Spleen (tissue), 11 donors: ENCODE measurements at regions not wholly inside any gene's neighbourhood (a gene's known extent, or its start where the extent isn't known, plus 50 kb on each side); places are given as distances from the start of the nearest gene placed in this dataset.

Experiments
- DNase-seq: peaks from one replicate; pipeline ENCODE4 v3.0.0-alpha.2; 2020
- H3K27ac ChIP-seq, 8 donors: fragments of 200-600 bp; sonication (generic) in 7 of 8; 1 replicate in 4 of 8; 2 replicates in 4 of 8; pipeline versions ENCODE4 v1.5.0 to v1.8.0; 2016 to 2021; ENCODE audit warnings: inconsistent platforms in 4 of 8, mild to moderate bottlenecking in 4 of 8, moderate library complexity in 1 of 8
- H3K27me3 ChIP-seq, 7 donors: fragments of 200-600 bp; sonication (generic) in 6 of 7; replicated peaks in 1 of 7; 1 replicate in 4 of 7; 2 replicates in 3 of 7; pipeline versions ENCODE4 v1.5.0 to v1.8.0; 2016 to 2021; ENCODE audit warnings: inconsistent platforms in 3 of 7, mild to moderate bottlenecking in 1 of 7
- H3K36me3 ChIP-seq, 6 donors: fragments of 200-600 bp; sonication (generic) in 5 of 6; 1 replicate in 4 of 6; 2 replicates in 2 of 6; pipeline versions ENCODE4 v1.5.0 to v1.8.0; 2016 to 2021; ENCODE audit warnings: inconsistent platforms in 2 of 6
- H3K4me1 ChIP-seq, 6 donors: fragments of 200-600 bp; sonication (generic) in 5 of 6; 1 replicate in 3 of 6; 2 replicates in 3 of 6; pipeline versions ENCODE4 v1.5.0 to v1.8.0; 2016 to 2021; ENCODE audit warnings: inconsistent platforms in 3 of 6
- H3K4me3 ChIP-seq, 8 donors: fragments of 200-600 bp; sonication (generic) in 7 of 8; 1 replicate in 4 of 8; 2 replicates in 4 of 8; pipeline versions ENCODE4 v1.5.0 to v1.8.0; 2016 to 2021; ENCODE audit warnings: inconsistent platforms in 4 of 8, mild to moderate bottlenecking in 4 of 8, moderate library complexity in 2 of 8
- H3K9me3 ChIP-seq, 8 donors: fragments of 200-600 bp; sonication (generic) in 7 of 8; 1 replicate in 4 of 8; 2 replicates in 4 of 8; pipeline versions ENCODE4 v1.5.0 to v1.8.0; 2016 to 2021; ENCODE audit warnings: inconsistent platforms in 4 of 8
- POLR2A ChIP-seq, 3 donors: fragments of 450-650 bp; IDR thresholded peaks; one replicate each; pipeline ENCODE4 v1.5.1; 2017; ENCODE audit warnings: antibody characterized with exemption in 3 of 3, mild to moderate bottlenecking in 1 of 3
- POLR2AphosphoS5 ChIP-seq, 3 donors: sonication (generic); formaldehyde crosslinking; IDR thresholded peaks; one replicate each; pipeline ENCODE4 v1.5.1; 2017; ENCODE audit warnings: antibody characterized with exemption in 3 of 3
- WGBS, 5 donors: extraction: QIAGEN DNeasy Blood & Tissue Kit in 3 of 5; methylation state at CpG; one replicate each; pipeline versions ENCODE4 v1.1.5 to v1.1.7; 2013 to 2018; 5-methylcytosine and 5-hydroxymethylcytosine counted together
- intact Hi-C: fragments of 100-400 bp; cut with DNase I; formaldehyde crosslinking; loops from one replicate; pipeline ENCODE4 v1.15.0; 2023; ENCODE audit warnings: low total_unique reads
- TF ChIP-seq, protein P1 (sequence below), 11 experiments: fragments of 200-600 bp in 7 of 11; fragments of 450-650 bp in 4 of 11; sonication (generic) in 4 of 11; IDR thresholded peaks in 8 of 11; conservative IDR thresholded peaks in 3 of 11; 1 replicate in 7 of 11; 2 replicates in 4 of 11; pipeline versions ENCODE4 v1.4.0 to v1.8.0; 2016 to 2021; ENCODE audit warnings: antibody characterized with exemption in 11 of 11, inconsistent platforms in 4 of 11, mild to moderate bottlenecking in 1 of 11
- donor health status: healthy with polysubstance abuse.
- donor health status: DM: no; HTN: no; CAD: no; lungs with moderate emphysema.
- donor health status: DM: no; HTN: no; CAD: no.
- donor health status: Bipolar disorder and iron deficiency.
- donor health status: healthy.
- donor health status: DM: no; HTN: no; CAD: no.
- donor health status: DM: yes; HTN: yes; CAD: no.

DNA sequence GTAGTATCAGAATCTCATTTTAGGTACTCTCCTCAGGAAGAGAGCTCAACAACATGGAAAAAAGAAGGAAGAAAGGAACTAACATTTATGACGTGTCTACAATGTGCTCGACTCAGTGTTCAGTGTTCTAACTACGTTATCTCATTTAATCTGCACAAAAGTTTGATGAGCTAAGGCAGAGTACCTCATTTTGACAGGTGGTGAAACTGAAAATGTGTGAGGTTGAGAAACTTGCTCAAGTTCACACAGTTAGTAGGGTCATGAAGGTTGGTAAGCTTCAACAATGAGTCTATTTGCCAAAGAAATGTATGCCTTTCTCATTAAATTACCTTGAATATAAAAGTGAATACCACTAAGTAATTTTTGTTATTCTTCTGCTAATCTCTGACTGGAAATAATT is 165.1 kb downstream of the CAAP1 start:
- no peak for TF ChIP-seq POLR2A (IDR thresholded peaks at IDR 0.05)
- no peak for TF ChIP-seq POLR2AphosphoS5 (IDR thresholded peaks at IDR 0.05)
- TF ChIP-seq, protein P1, sequence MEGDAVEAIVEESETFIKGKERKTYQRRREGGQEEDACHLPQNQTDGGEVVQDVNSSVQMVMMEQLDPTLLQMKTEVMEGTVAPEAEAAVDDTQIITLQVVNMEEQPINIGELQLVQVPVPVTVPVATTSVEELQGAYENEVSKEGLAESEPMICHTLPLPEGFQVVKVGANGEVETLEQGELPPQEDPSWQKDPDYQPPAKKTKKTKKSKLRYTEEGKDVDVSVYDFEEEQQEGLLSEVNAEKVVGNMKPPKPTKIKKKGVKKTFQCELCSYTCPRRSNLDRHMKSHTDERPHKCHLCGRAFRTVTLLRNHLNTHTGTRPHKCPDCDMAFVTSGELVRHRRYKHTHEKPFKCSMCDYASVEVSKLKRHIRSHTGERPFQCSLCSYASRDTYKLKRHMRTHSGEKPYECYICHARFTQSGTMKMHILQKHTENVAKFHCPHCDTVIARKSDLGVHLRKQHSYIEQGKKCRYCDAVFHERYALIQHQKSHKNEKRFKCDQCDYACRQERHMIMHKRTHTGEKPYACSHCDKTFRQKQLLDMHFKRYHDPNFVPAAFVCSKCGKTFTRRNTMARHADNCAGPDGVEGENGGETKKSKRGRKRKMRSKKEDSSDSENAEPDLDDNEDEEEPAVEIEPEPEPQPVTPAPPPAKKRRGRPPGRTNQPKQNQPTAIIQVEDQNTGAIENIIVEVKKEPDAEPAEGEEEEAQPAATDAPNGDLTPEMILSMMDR (IDR thresholded peaks at IDR 0.05 in 8 of 11, conservative IDR thresholded peaks at IDR 0.05 in 3 of 11), result no peak
- no peak for DNase-seq
- Histone ChIP-seq H3K27ac (no peak overlapping the region), H3K4me3 (no peak overlapping the region), H3K27me3 (no peaks in the 10 kb centered on the region), H3K9me3 (peaks cover 0 to 21% (median 2%) of the 10 kb centered on the region in 8 donors), H3K4me1 (no peaks in the 10 kb centered on the region), H3K36me3 (no peaks in the 10 kb centered on the region)
- intact Hi-C loops, result no loop called here
- 77 to 87% (median 84%) methylated on average over 3 of the region's 3 CpGs for WGBS, 5 donors

DNA sequence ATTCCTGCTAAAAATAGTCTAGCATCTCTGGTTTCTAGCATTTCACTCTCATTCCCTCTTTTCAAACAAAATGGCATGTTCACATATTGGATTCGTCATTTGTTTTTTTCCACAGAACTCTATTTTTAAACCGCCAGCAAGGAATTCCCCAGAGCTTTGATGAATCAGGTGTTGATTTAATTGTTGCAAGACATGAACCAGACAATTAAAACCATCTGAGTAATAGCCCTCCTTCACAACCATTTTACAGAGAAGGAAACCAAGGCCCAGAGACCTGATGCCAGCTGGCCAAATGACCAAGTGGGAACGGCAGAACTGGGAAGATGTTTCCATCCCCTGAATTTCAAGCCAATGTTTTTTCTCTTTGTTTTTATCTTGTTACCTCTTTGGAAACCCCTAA is 167.0 kb downstream of the CAAP1 start:
- intact Hi-C loops, result no loop called here
- DNase-seq, result no peak
- Histone ChIP-seq H3K27ac (no peak overlapping the region), H3K4me1 (no peaks in the 10 kb centered on the region), H3K27me3 (peaks cover 0 to 3% (median 0%) of the 10 kb centered on the region in 7 donors), H3K4me3 (no peak overlapping the region), H3K36me3 (no peaks in the 10 kb centered on the region), H3K9me3 (peaks cover 0 to 11% (median 0%) of the 10 kb centered on the region in 8 donors)
- 44 to 84% (median 74%) methylated on average over 3 of the region's 3 CpGs for WGBS, 5 donors
- TF ChIP-seq, protein P1 (IDR thresholded peaks at IDR 0.05 in 8 of 11, conservative IDR thresholded peaks at IDR 0.05 in 3 of 11), result no peak
- TF ChIP-seq POLR2A (IDR thresholded peaks at IDR 0.05) (no peak), POLR2AphosphoS5 (IDR thresholded peaks at IDR 0.05) (no peak)

DNA sequence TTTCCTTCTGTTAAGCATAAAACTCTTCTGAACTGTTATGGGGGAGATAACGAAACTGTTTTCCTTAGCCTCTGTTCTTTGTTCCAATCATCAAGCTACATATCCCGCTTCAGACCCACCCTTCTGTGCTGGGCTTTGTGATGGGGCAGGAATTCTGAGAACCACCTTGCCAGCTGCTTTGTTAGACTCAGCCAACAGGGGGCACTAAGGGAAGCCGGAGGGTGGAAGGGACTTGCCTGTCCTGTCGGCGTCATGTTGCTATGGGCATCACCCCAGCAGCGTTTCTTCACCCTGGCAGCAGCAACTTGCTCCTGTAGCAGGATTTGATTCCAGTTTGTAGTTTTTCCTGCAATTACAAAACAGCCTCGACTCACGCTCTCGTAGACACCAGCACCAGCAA is 169.1 kb downstream of the CAAP1 start:
- intact Hi-C loops, result no loop called here
- no peaks in the 10 kb centered on the region for H3K9me3 ChIP-seq
- no peaks in the 10 kb centered on the region for H3K4me1 ChIP-seq
- H3K4me3 ChIP-seq, result no peak overlapping the region
- H3K27ac ChIP-seq, result no peak overlapping the region
- no peak for DNase-seq
- H3K27me3 ChIP-seq, result peaks cover 0 to 3% (median 0%) of the 10 kb centered on the region in 7 donors
- TF ChIP-seq, protein P1 (IDR thresholded peaks at IDR 0.05 in 8 of 11, conservative IDR thresholded peaks at IDR 0.05 in 3 of 11), result peak in 1 of 11 experiments; percentile 12
- no peak for TF ChIP-seq POLR2AphosphoS5 (IDR thresholded peaks at IDR 0.05)
- no peak for TF ChIP-seq POLR2A (IDR thresholded peaks at IDR 0.05)
- no peaks in the 10 kb centered on the region for H3K36me3 ChIP-seq
- WGBS, 5 donors, result 23 to 32% (median 29%) methylated on average over 9 of the region's 9 CpGs

DNA sequence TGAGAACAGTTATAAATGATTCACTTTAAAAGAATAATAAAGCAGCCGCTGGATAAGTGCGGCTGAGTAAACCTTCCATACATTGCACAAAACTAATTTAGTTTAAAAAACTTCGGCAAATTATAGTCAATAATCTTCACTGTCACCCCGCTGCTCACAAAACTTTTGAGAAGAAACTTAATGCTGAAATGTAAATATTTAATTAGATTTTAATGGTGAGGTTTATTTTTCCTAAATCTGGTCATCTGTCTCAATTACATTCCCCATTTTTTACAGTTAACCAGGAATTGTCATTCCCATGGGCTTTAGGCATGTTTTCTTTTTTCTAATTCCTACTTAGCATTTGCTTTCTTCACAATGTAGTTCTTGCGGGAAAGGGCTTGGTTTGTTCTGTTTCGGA is 169.8 kb downstream of the CAAP1 start:
- 65 to 84% (median 78%) methylated on average over 6 of the region's 6 CpGs for WGBS, 5 donors
- no peaks in the 10 kb centered on the region for H3K4me1 ChIP-seq
- no peaks in the 10 kb centered on the region for H3K9me3 ChIP-seq
- no peak for DNase-seq
- H3K4me3 ChIP-seq, result no peak overlapping the region
- H3K27me3 ChIP-seq, result peaks cover 0 to 3% (median 0%) of the 10 kb centered on the region in 7 donors
- no peak overlapping the region for H3K27ac ChIP-seq
- H3K36me3 ChIP-seq, result no peaks in the 10 kb centered on the region
- TF ChIP-seq POLR2AphosphoS5 (IDR thresholded peaks at IDR 0.05) (no peak), POLR2A (IDR thresholded peaks at IDR 0.05) (no peak)
- TF ChIP-seq, protein P1 (IDR thresholded peaks at IDR 0.05 in 8 of 11, conservative IDR thresholded peaks at IDR 0.05 in 3 of 11), result no peak
- intact Hi-C loops, result no loop called here
